Loucy (cell line): ENCODE measurements at regions not wholly inside any gene's neighbourhood (a gene's known extent, or its start where the extent isn't known, plus 50 kb on each side); places are given as distances from the start of the nearest gene placed in this dataset.

ENCODE experiments used
- H2AFZ ChIP-seq: fragments of 200-600 bp; sonication (generic); 2 replicates; pipeline ENCODE4 v1.6.0; 2016; ENCODE audit warnings: antibody characterized with exemption, mild to moderate bottlenecking, low read length, moderate library complexity
- H3F3A ChIP-seq: fragments of 200-600 bp; 2 replicates; pipeline ENCODE4 v1.6.0; 2016; ENCODE audit warnings: antibody characterized with exemption, low read depth, mild to moderate bottlenecking
- H3K27me3 ChIP-seq: fragments of 200-600 bp; sonication (generic); 2 replicates; pipeline ENCODE4 v1.6.1; 2014; ENCODE audit warnings: low read length, mild to moderate bottlenecking; ENCODE audit not compliant: insufficient read depth, poor library complexity, severe bottlenecking
- H3K36me3 ChIP-seq: fragments of 200-600 bp; sonication (generic); 2 replicates; pipeline ENCODE4 v1.6.1; 2016; ENCODE audit warnings: low read length; ENCODE audit not compliant: insufficient read depth
- H3K4me1 ChIP-seq: fragments of 200-600 bp; sonication (generic); 2 replicates; pipeline ENCODE4 v1.5.1; 2014; ENCODE audit warnings: low read length, mild to moderate bottlenecking; ENCODE audit not compliant: insufficient read depth, poor library complexity, severe bottlenecking
- H3K4me2 ChIP-seq: fragments of 200-600 bp; sonication (generic); 2 replicates; pipeline ENCODE4 v1.6.0; 2014; ENCODE audit warnings: antibody characterized with exemption, low read length, low read depth, mild to moderate bottlenecking; ENCODE audit not compliant: poor library complexity, severe bottlenecking
- H3K4me3 ChIP-seq: fragments of 200-600 bp; sonication (generic); 2 replicates; pipeline ENCODE4 v1.5.1; 2014; ENCODE audit warnings: low read length, mild to moderate bottlenecking, mixed read lengths; ENCODE audit not compliant: poor library complexity, severe bottlenecking
- H3K79me2 ChIP-seq: fragments of 200-600 bp; sonication (generic); 2 replicates; pipeline ENCODE4 v1.6.1; 2014; ENCODE audit warnings: low read length; ENCODE audit not compliant: insufficient read depth
- H3K9ac ChIP-seq: fragments of 200-600 bp; sonication (generic); 2 replicates; pipeline ENCODE4 v1.6.0; 2014; ENCODE audit warnings: mild to moderate bottlenecking, low read depth, low read length, moderate library complexity; ENCODE audit not compliant: poor library complexity, severe bottlenecking
- H3K9me2 ChIP-seq: fragments of 200-600 bp; sonication (generic); replicated peaks from 2 replicates; pipeline ENCODE4 v1.6.1; 2016; ENCODE audit warnings: low read depth, low read length, mixed read lengths
- H3K9me3 ChIP-seq: fragments of 200-600 bp; sonication (generic); 2 replicates; pipeline ENCODE4 v1.6.1; 2014; ENCODE audit warnings: mild to moderate bottlenecking, antibody characterized with exemption, low read length, low read depth; ENCODE audit not compliant: insufficient read depth
- H4K20me1 ChIP-seq: fragments of 200-600 bp; sonication (generic); 2 replicates; pipeline ENCODE4 v1.6.0; 2014; ENCODE audit warnings: antibody characterized with exemption, low read length, mild to moderate bottlenecking; ENCODE audit not compliant: insufficient read depth, poor library complexity, severe bottlenecking
- CTCF ChIP-seq: fragments of 200-600 bp; sonication (generic); conservative IDR thresholded peaks from 2 replicates; pipeline ENCODE4 v1.5.1; 2014; ENCODE audit warnings: mild to moderate bottlenecking, antibody characterized with exemption, low read length
- EZH2phosphoT487 ChIP-seq: fragments of 200-600 bp; IDR thresholded peaks from 2 replicates; pipeline ENCODE4 v1.6.1; 2018; ENCODE audit warnings: antibody characterized with exemption, mild to moderate bottlenecking, moderate library complexity, borderline replicate concordance

GRCh38 chr7:13433946-13434345 lies 555.5 kb downstream of the ETV1 start:
- Histone ChIP-seq H3K9me2 (no peaks in the 10 kb centered on the region), H3K36me3 (no peaks in the 10 kb centered on the region), H3K4me1 (no peaks in the 10 kb centered on the region)

DNA sequence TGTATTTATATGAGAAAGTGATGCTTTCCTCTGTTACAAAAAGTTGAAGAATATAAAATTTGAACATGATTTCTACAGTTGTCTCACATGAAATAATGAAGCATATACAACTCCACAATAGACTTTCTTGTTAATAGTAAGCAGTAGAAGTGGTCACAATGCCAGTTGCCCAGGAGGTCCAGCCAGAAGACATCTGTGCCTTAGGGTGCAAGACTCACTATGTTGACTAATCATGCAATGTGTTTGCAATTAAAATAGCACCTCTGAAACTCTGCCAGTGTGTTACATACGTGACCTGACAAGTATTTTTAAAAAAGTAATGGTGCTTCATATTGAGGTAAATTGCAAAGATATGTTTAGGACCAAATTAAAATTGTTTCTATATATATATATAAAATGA lies 547.2 kb downstream of the ETV1 start:
- H3K4me2 ChIP-seq, result no peak overlapping the region
- H3K9ac ChIP-seq, result no peak overlapping the region
- no peaks in the 10 kb centered on the region for H3K36me3 ChIP-seq
- H3K4me1 ChIP-seq, result no peaks in the 10 kb centered on the region
- no peak overlapping the region for H3K4me3 ChIP-seq
- no peak for TF ChIP-seq CTCF
- no peak for TF ChIP-seq EZH2phosphoT487
- H3K9me2 ChIP-seq, result no peaks in the 10 kb centered on the region
- no peaks in the 10 kb centered on the region for H3K79me2 ChIP-seq
- H4K20me1 ChIP-seq, result no peaks in the 10 kb centered on the region
- H3K27me3 ChIP-seq, result no peaks in the 10 kb centered on the region
- H3F3A ChIP-seq, result no peaks in the 10 kb centered on the region
- no peaks in the 10 kb centered on the region for H3K9me3 ChIP-seq
- H2AFZ ChIP-seq, result no peak overlapping the region

More at GRCh38 chr7:13433946-13434345, 555.5 kb downstream of the ETV1 start:
- Histone ChIP-seq H3K9ac (no peak overlapping the region), H2AFZ (no peak overlapping the region), H3F3A (no peaks in the 10 kb centered on the region), H3K27me3 (no peaks in the 10 kb centered on the region), H3K4me3 (no peak overlapping the region), H3K4me2 (no peak overlapping the region), H3K9me3 (no peaks in the 10 kb centered on the region), H3K79me2 (no peaks in the 10 kb centered on the region), H4K20me1 (no peaks in the 10 kb centered on the region)
- TF ChIP-seq EZH2phosphoT487 (no peak), CTCF (no peak)

GRCh38 chr7:13447637-13448036 lies 541.8 kb downstream of the ETV1 start:
- H3K4me3 ChIP-seq, result no peak overlapping the region
- no peaks in the 10 kb centered on the region for H3K9me3 ChIP-seq
- TF ChIP-seq EZH2phosphoT487, result no peak
- TF ChIP-seq CTCF, result no peak
- no peaks in the 10 kb centered on the region for H3K4me1 ChIP-seq
- no peaks in the 10 kb centered on the region for H3K79me2 ChIP-seq
- H3K27me3 ChIP-seq, result no peaks in the 10 kb centered on the region
- no peaks in the 10 kb centered on the region for H3F3A ChIP-seq
- no peak overlapping the region for H3K9ac ChIP-seq
- H3K36me3 ChIP-seq, result no peaks in the 10 kb centered on the region
- no peak overlapping the region for H2AFZ ChIP-seq
- H3K9me2 ChIP-seq, result no peaks in the 10 kb centered on the region
- H3K4me2 ChIP-seq, result no peak overlapping the region
- H4K20me1 ChIP-seq, result no peaks in the 10 kb centered on the region
